ENCODE measurements at regions not wholly inside any gene's neighbourhood (a gene's known extent, or its start where the extent isn't known, plus 50 kb on each side); places are given as distances from the start of the nearest gene placed in this dataset.

DNA sequence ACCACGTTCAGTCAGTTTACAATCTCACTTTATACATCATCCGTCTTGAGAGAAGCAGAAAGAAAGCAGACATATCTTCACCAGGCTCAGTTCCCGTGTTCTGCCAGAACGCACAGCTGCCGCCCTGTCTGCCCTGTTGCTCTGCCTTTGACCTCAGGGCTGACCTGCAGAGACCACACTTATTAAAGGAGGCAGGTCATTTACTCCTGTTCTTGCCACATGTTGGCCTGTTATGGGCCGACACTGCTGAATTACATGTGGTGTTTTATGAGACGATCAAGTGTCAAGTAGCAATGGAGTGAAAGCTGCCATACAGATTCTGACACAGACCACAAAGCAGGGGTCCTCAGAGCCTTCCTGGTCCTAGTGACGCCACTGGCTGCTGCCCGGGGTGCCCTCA lies 232.2 kb downstream of the TTC32 start:
- TF ChIP-seq, protein P1, sequence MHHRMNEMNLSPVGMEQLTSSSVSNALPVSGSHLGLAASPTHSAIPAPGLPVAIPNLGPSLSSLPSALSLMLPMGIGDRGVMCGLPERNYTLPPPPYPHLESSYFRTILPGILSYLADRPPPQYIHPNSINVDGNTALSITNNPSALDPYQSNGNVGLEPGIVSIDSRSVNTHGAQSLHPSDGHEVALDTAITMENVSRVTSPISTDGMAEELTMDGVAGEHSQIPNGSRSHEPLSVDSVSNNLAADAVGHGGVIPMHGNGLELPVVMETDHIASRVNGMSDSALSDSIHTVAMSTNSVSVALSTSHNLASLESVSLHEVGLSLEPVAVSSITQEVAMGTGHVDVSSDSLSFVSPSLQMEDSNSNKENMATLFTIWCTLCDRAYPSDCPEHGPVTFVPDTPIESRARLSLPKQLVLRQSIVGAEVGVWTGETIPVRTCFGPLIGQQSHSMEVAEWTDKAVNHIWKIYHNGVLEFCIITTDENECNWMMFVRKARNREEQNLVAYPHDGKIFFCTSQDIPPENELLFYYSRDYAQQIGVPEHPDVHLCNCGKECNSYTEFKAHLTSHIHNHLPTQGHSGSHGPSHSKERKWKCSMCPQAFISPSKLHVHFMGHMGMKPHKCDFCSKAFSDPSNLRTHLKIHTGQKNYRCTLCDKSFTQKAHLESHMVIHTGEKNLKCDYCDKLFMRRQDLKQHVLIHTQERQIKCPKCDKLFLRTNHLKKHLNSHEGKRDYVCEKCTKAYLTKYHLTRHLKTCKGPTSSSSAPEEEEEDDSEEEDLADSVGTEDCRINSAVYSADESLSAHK (CRISPR knock-in tag; IDR thresholded peaks at IDR 0.05; ENCODE audit: borderline replicate concordance): no peak
- TF ChIP-seq ATF3 (CRISPR knock-in tag; IDR thresholded peaks at IDR 0.05): no peak

All from HepG2 (cell line).